NAMALWA (cell line): ENCODE measurements at regions not wholly inside any gene's neighbourhood (a gene's known extent, or its start where the extent isn't known, plus 50 kb on each side); places are given as distances from the start of the nearest gene placed in this dataset.

Experiments used
- DNase-seq: peaks from one replicate; pipeline ENCODE4 v3.0.0-alpha.2; 2015; ENCODE audit warnings: low spot score

DNA sequence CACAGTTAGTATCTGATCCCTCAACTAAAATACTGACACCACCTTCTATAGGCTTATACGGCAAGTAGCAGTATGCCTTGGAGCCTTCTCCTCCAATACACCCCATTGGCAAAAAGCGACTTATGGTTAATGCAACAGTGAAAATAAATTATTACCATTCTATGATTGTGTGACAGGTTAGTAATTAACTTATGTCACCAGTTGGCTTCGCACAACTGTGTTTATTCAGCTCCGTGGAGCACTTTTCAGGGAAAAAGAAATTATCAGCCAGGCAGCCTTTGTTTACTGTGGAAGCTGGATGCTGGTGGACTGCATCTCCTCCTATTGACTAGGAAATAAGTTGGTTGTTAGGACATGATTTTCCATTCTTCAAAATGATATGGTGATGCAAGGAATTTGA is 833.8 kb upstream of the RBFOX1 start:
- DNase-seq, result no peak

DNA sequence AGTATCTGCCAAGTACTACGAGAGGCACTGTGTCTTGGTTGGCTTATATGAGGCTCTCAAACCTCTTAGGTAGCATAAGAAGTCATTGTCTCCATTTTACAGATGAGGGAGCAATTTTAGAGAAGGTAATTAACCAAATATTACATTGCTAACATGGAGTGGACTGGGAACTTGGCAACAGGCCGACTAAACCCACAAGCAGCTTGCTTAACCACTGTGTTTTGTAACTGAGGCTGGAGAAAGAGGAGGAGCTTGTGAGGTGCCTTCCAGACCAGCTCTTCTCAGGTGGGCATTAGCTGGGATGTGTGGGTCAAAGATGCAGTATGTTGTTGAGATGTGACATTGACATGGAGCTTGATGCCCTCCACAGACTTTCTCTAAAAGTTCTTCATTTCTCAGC is 835.6 kb upstream of the RBFOX1 start:
- DNase-seq, result no peak

DNA sequence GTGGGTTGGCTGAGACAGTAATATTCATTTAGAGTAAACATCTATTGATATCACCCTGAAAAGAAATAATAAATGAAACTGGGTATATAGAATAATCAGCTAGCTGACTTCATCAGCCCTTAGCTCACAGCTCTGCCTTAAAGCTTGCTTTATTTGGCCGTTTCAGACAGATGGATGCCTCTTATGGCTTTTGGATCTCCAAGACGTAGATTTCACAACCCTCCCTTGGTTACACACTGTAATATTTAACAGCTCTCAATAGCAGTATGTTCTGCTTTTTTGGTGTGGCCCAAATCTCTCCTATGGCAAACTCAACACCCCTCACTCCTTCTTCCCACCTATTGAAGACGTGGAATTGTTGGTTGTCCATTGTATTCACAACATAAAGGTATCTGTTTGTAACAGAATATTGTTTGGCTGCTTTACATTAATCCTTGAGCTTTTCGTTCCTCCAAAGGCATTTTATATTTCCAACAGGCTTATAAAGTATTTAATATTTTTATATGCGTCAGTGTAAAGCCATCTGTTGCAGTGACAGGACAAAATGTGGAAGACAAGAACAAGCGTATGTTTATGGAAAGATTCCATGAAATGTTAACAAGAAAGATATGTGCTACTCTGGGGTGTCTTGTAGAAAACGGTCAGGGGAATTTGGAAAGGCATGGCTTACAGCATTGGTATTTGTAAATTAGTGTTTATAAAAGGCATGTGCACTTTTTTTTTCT is 837.0 kb upstream of the RBFOX1 start:
- DNase-seq, result no peak

GRCh38 chr16:6494716-6495115 is 837.9 kb upstream of the RBFOX1 start:
- no peak for DNase-seq

- DNase-seq, result no peak
Measured at GRCh38 chr16:6493555-6493954, 839.1 kb upstream of the RBFOX1 start.

DNA sequence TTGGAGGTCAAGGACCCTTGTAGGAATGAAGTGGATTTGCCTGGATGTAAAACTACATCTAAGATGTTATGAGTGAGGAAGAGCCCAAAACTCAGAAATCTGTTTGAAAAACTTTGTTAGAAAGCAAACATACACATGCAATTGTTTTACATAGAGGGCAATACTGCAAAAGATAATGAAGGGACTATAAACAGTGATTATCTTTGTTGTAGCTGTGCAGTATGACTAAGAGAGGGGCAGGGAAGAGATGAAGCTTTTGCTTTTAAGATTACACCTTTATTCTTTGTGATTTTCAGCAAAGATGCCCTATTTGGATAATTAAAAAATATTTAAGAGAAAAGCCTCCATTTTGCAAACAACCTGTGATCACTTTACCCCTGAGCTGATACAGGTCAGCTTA is 839.9 kb upstream of the RBFOX1 start:
- DNase-seq, result no peak

- DNase-seq, result no peak
Measured at GRCh38 chr16:6484935-6485334, 847.7 kb upstream of the RBFOX1 start.

DNA sequence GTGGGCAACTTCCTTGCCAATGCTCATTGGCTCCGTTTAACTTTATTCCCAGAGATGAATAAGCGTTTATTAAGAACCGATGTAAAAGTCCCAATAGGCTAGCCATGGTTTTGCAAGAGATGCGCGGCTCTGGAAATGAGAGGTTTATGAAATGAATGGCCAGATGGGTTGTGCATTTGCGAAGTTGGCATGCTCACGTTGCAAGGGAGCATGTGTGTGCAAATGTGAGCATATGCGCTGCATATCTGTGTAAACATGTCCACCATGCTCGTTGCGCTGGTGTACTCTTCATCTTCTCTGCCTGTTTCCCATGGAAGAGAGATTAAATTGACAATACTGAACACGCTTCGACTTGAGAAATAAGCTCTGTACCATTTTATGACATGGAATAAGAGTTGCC is 848.6 kb upstream of the RBFOX1 start:
- DNase-seq, result no peak

GRCh38 chr16:6483469-6484033 is 849.1 kb upstream of the RBFOX1 start:
- DNase-seq, result no peak

- DNase-seq, result no peak
Measured at GRCh38 chr16:6482696-6483468, 849.8 kb upstream of the RBFOX1 start.

GRCh38 chr16:6481894-6482293 is 850.8 kb upstream of the RBFOX1 start:
- DNase-seq, result no peak

DNA sequence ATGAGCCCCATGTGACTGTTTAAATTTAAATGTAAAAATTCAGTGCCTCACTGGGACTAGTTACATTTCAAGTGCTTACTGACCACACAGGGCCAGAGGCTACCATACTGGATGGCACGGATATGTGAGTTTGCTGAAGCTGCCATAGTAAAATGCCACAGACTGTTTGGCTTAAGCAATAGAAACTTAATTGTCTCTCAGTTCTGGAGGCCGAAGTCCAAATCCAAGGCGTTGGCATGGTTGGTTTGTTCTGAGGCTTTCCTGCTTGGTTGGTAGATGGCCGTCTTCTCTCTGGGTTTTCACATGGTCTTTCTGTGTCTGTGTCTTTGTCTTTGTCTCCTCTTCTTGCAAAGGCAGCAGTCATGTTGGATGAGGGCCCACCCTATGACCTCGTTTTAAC is 878.9 kb upstream of the RBFOX1 start:
- DNase-seq, result no peak

- DNase-seq, result no peak
Measured at GRCh38 chr16:6447021-6447790, 885.4 kb upstream of the RBFOX1 start.

DNA sequence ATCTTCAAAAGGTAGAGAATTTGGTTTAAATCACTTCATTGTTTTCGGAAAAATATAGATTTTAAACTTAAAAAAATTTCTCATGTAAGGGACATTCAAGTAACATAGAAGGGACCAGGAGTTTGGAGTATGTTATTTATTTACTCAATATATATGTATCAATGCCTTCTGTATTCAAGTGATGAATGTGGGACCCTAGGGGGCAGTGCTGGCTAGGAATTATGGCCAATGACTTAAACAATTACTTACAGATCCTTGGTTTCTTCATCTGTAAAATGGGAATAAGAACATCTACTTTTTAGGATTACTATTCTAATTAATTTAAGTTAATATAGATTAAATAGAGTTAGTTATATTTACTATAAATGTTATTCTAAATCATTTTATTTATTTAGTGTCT is 886.3 kb upstream of the RBFOX1 start:
- DNase-seq, result peak; percentile 5

DNA sequence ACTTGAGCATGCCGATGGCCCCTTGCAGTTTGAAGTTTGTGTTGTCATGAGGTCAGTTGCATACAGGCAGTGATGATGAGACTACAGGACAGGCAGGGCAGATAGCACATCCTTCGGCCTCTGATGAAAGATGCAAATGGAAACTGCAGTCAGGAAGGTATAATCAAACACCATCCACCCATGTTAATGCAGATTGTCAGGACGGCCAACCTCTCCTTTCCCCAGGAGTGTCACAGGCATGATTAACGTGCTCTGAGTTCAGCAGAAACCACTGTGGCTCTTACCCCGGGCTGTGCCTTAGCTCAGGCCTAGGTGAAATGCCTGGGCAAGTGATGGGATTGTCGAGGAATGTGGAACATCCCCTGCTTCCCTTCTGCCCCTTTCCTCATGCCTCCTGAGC is 893.5 kb upstream of the RBFOX1 start:
- DNase-seq, result no peak

- no peak for DNase-seq
Measured at GRCh38 chr16:6428861-6429260, 903.8 kb upstream of the RBFOX1 start.

GRCh38 chr16:6427621-6428020 is 905.0 kb upstream of the RBFOX1 start:
- no peak for DNase-seq

- no peak for DNase-seq
Measured at GRCh38 chr16:6407596-6407995, 925.0 kb upstream of the RBFOX1 start.

- no peak for DNase-seq
Measured at GRCh38 chr16:6406028-6406427, 926.6 kb upstream of the RBFOX1 start.

- DNase-seq, result no peak
Measured at GRCh38 chr16:6382924-6383459, 949.7 kb upstream of the RBFOX1 start.

GRCh38 chr16:6381896-6382295 is 950.7 kb upstream of the RBFOX1 start:
- no peak for DNase-seq

GRCh38 chr16:6377956-6378355 is 954.7 kb upstream of the RBFOX1 start:
- DNase-seq, result no peak
